ENCODE measurements at regions not wholly inside any gene's neighbourhood (a gene's known extent, or its start where the extent isn't known, plus 50 kb on each side); places are given as distances from the start of the nearest gene placed in this dataset.

DNA sequence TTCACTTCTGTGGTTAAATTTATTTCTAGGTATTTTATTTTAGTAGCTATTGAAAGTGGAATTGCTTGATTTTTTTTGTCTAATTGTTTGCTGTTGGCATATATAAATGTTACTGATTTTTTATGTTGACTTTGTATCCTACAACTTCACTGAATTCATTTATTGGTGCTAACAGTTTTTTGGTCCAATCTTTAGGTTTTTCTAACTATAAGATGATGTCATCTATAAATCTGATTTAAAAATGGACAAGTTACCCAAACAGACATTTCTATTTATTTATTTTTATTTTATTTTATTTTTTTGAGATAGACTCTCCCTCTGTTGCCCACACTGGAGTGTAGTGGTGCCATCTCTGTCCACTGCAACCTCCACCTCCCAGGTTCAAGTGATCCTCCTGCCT lies 162.3 kb downstream of the COX7C start:
- CTCF ChIA-PET = no interaction called here
- no peak for TF ChIP-seq POLR2AphosphoS5 (IDR thresholded peaks at IDR 0.05; ENCODE audit: low read depth, low read length)
- TF ChIP-seq, protein P1, sequence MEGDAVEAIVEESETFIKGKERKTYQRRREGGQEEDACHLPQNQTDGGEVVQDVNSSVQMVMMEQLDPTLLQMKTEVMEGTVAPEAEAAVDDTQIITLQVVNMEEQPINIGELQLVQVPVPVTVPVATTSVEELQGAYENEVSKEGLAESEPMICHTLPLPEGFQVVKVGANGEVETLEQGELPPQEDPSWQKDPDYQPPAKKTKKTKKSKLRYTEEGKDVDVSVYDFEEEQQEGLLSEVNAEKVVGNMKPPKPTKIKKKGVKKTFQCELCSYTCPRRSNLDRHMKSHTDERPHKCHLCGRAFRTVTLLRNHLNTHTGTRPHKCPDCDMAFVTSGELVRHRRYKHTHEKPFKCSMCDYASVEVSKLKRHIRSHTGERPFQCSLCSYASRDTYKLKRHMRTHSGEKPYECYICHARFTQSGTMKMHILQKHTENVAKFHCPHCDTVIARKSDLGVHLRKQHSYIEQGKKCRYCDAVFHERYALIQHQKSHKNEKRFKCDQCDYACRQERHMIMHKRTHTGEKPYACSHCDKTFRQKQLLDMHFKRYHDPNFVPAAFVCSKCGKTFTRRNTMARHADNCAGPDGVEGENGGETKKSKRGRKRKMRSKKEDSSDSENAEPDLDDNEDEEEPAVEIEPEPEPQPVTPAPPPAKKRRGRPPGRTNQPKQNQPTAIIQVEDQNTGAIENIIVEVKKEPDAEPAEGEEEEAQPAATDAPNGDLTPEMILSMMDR (IDR thresholded peaks at IDR 0.05) = no peak
- TF ChIP-seq TCF7L2 (IDR thresholded peaks at IDR 0.05; ENCODE audit: low read depth, low read length) = no peak
- TF ChIP-seq, protein P2, sequence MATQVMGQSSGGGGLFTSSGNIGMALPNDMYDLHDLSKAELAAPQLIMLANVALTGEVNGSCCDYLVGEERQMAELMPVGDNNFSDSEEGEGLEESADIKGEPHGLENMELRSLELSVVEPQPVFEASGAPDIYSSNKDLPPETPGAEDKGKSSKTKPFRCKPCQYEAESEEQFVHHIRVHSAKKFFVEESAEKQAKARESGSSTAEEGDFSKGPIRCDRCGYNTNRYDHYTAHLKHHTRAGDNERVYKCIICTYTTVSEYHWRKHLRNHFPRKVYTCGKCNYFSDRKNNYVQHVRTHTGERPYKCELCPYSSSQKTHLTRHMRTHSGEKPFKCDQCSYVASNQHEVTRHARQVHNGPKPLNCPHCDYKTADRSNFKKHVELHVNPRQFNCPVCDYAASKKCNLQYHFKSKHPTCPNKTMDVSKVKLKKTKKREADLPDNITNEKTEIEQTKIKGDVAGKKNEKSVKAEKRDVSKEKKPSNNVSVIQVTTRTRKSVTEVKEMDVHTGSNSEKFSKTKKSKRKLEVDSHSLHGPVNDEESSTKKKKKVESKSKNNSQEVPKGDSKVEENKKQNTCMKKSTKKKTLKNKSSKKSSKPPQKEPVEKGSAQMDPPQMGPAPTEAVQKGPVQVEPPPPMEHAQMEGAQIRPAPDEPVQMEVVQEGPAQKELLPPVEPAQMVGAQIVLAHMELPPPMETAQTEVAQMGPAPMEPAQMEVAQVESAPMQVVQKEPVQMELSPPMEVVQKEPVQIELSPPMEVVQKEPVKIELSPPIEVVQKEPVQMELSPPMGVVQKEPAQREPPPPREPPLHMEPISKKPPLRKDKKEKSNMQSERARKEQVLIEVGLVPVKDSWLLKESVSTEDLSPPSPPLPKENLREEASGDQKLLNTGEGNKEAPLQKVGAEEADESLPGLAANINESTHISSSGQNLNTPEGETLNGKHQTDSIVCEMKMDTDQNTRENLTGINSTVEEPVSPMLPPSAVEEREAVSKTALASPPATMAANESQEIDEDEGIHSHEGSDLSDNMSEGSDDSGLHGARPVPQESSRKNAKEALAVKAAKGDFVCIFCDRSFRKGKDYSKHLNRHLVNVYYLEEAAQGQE (IDR thresholded peaks at IDR 0.05; ENCODE audit: insufficient read depth in 1 of 2, low read depth in 2 of 2, low read length in 1 of 2) = no peak
- TF ChIP-seq SIN3A (IDR thresholded peaks at IDR 0.05; ENCODE audit: borderline replicate concordance, insufficient read depth, low read depth, low read length) = no peak
- Histone ChIP-seq H3K4me1 (ENCODE audit: control insufficient read depth, insufficient read depth, low read length) (no peaks in the 10 kb centered on the region), H3K9me3 (ENCODE audit: control insufficient read depth, insufficient read depth, low read depth, low read length) (no peaks in the 10 kb centered on the region), H3K27me3 (ENCODE audit: control insufficient read depth, insufficient read depth, low read length) (no peaks in the 10 kb centered on the region), H3K4me3 (ENCODE audit: low read depth in 2 of 2, low read length in 2 of 2) (no peak overlapping the region), H3K27ac (ENCODE audit: low read length) (no peak overlapping the region), H3K36me3 (ENCODE audit: control insufficient read depth, insufficient read depth, low read length) (no peaks in the 10 kb centered on the region)
- intact Hi-C loops (cut with micrococcal nuclease; ENCODE audit: unreplicated experiment) = no loop called here
- no peak for DNase-seq (ENCODE audit: low read depth, low spot score)
- no TSS peak for BruUV-seq (replicated peaks)
- in situ Hi-C loops (cut with HindIII; ENCODE audit: low pct_unique_long_range_greater_than_20kb, low sequenced_read_pairs) = no loop called here
- POLR2A ChIA-PET = no interaction called here
- ATAC-seq = no peak

GRCh38 chr5:86786955-86787354 lies 169.2 kb downstream of the COX7C start:
- DNase-seq (ENCODE audit: low read depth, low spot score) (no peak), ATAC-seq (no peak)
- no peaks in the 10 kb centered on the region for H3K9me3 ChIP-seq (ENCODE audit: control insufficient read depth, insufficient read depth, low read depth, low read length)
- no TSS peak for BruUV-seq (replicated peaks)
- ChIA-PET CTCF (no interaction called here), POLR2A (no interaction called here)
- intact Hi-C loops (cut with micrococcal nuclease; ENCODE audit: unreplicated experiment) = no loop called here
- H3K36me3 ChIP-seq (ENCODE audit: control insufficient read depth, insufficient read depth, low read length) = no peaks in the 10 kb centered on the region
- H3K4me3 ChIP-seq (ENCODE audit: low read depth in 2 of 2, low read length in 2 of 2) = no peak overlapping the region
- no peaks in the 10 kb centered on the region for H3K27me3 ChIP-seq (ENCODE audit: control insufficient read depth, insufficient read depth, low read length)
- TF ChIP-seq TCF7L2 (IDR thresholded peaks at IDR 0.05; ENCODE audit: low read depth, low read length) (no peak), SIN3A (IDR thresholded peaks at IDR 0.05; ENCODE audit: borderline replicate concordance, insufficient read depth, low read depth, low read length) (no peak), POLR2AphosphoS5 (IDR thresholded peaks at IDR 0.05; ENCODE audit: low read depth, low read length) (no peak)
- TF ChIP-seq, protein P2 (IDR thresholded peaks at IDR 0.05; ENCODE audit: insufficient read depth in 1 of 2, low read depth in 2 of 2, low read length in 1 of 2) = no peak
- TF ChIP-seq, protein P1 (IDR thresholded peaks at IDR 0.05) = no peak
- no peaks in the 10 kb centered on the region for H3K4me1 ChIP-seq (ENCODE audit: control insufficient read depth, insufficient read depth, low read length)
- no peak overlapping the region for H3K27ac ChIP-seq (ENCODE audit: low read length)
- in situ Hi-C loops (cut with HindIII; ENCODE audit: low pct_unique_long_range_greater_than_20kb, low sequenced_read_pairs) = no loop called here
